Heart right ventricle (tissue), 16 donors: ENCODE measurements at regions not wholly inside any gene's neighbourhood (a gene's known extent, or its start where the extent isn't known, plus 50 kb on each side); places are given as distances from the start of the nearest gene placed in this dataset.

Experiments used
- ATAC-seq, 8 donors: fragments of 200-7000 bp; cut with Tn5 transposase; one replicate each; pipeline ENCODE4 v1.9.1; 2020; ENCODE audit warnings: mild to moderate bottlenecking in 8 of 8, moderate library complexity in 8 of 8, moderate number of reproducible peaks in 1 of 8
- DNase-seq, 2 donors: peaks; one replicate each; pipeline ENCODE4 v3.0.0-alpha.2; 2020
- H3K27ac ChIP-seq, 10 donors: fragments of 200-600 bp; sonication (generic) in 2 of 10; one replicate each; pipeline versions ENCODE4 v1.5.0 to v1.8.0; 2020 to 2022; ENCODE audit warnings: mild to moderate bottlenecking in 3 of 10
- H3K27me3 ChIP-seq, 7 donors: fragments of 200-600 bp; one replicate each; pipeline ENCODE4 v1.8.0; 2021 to 2022; ENCODE audit warnings: mild to moderate bottlenecking in 2 of 7
- H3K36me3 ChIP-seq, 9 donors: fragments of 200-600 bp; sonication (generic) in 1 of 9; one replicate each; pipeline versions ENCODE4 v1.5.0 to v1.8.0; 2020 to 2022; ENCODE audit warnings: mild to moderate bottlenecking in 2 of 9
- H3K4me1 ChIP-seq, 9 donors: fragments of 200-600 bp; sonication (generic) in 1 of 9; one replicate each; pipeline versions ENCODE4 v1.5.0 to v1.8.0; 2020 to 2022; ENCODE audit warnings: mild to moderate bottlenecking in 4 of 9
- H3K4me3 ChIP-seq, 10 donors: fragments of 200-600 bp; sonication (generic) in 2 of 10; one replicate each; pipeline versions ENCODE4 v1.5.0 to v1.8.0; 2020 to 2022; ENCODE audit warnings: mild to moderate bottlenecking in 7 of 10, moderate library complexity in 2 of 10
- H3K9me3 ChIP-seq, 11 donors: fragments of 200-600 bp in 10 of 11; sonication (generic) in 2 of 11; one replicate each; pipeline versions ENCODE4 v1.5.0 to v1.8.0; 2013 to 2022; ENCODE audit warnings: mild to moderate bottlenecking in 2 of 11, control low read depth in 1 of 11, moderate library complexity in 1 of 11
- WGBS, 2 donors: extraction: QIAGEN DNeasy Blood & Tissue Kit; methylation state at CpG; one replicate each; pipeline ENCODE4 v1.1.7; 2013; ENCODE audit warnings: inconsistent platforms in 1 of 2; 5-methylcytosine and 5-hydroxymethylcytosine counted together
- intact Hi-C, 10 donors: fragments of 100-400 bp; cut with DNase I; formaldehyde crosslinking; loops; one replicate each; pipeline versions ENCODE4 v1.11.1 to v1.14.2; 2022
- TF ChIP-seq, protein P1 (sequence below), 9 donors: fragments of 200-600 bp; sonication (generic) in 2 of 9; IDR thresholded peaks; one replicate each; pipeline versions ENCODE4 v1.5.0 to v1.8.0; 2021 to 2022; ENCODE audit warnings: antibody characterized with exemption in 9 of 9, mild to moderate bottlenecking in 5 of 9, moderate library complexity in 1 of 9
- donor health status: Arrhythmogenic right ventricular cardiomyopathy.
- donor health status: ischemic (EF 13 %, LVEDD 7.1; RV severe dilation, severe dysfunction).
- donor health status: healthy with polysubstance abuse.
- donor health status: DM: no; HTN: yes; CAD: no.
- donor health status: DM: no; HTN: no; CAD: no.
- donor health status: ischemic (EF 25% LVEDD 6.9; RV normal size, moderate dysfunction).
- donor health status: ischemic (EF 25% LVEDD 5.7; RV mildly dilated, moderate dysfunction).
- donor health status: healthy.
- donor health status: DM: yes; HTN: yes; CAD: no.
- donor health status: Ischemic cardiomyopathy.
- donor health status: ischemic (EF 35%, LVEDD 5.7; RV mildly dilated, moderate dysfunction).
- donor health status: nonischemic (EF 11% LVEDD 7.7; RV severe dilation, severe dysfunction).
- donor health status: DM: yes; HTN: yes; CAD: no.
- donor health status: PGD.
- donor health status: ischemic (EF 29% LVEDD 5.4; RV normal size, mild dysfunction).
- donor health status: nonischemic (EF 23%, LVEDD 6.1; RV moderate dilation, normal function).

DNA sequence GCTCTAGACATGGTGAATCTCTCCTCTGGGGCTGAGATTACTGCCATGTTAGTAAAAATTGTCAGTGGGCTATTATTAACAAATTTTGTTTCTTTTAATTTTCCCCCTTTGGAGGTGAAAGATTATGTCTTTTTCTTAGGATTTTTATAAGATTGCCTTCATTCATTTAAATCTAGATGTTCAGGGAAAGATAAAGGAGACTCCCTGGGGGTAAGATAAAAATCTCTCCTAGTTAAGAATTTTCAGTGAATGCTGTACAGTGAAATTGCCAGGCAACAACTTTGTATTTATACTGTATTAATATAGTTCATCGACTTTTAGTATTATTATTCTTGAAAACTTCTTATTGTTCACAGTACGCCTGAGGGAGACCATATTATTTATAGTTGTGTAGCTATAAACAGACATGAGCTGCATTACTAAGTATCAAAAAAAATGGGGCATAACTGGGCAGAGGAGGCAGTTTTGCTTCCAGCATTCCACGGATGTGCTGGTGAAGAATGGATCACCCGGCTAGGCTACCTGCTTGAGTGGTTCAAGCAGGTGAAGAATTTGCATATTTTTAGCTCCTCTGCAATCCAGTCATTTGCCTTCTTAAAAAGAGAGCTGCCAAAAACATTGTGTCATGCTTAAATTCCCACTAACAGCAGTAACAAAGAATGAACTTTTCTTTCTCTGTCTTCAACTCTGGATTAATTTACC is 552.1 kb downstream of the DNAJB9 start:
- Histone ChIP-seq H3K4me1 (no peaks in the 10 kb centered on the region), H3K27ac (no peak overlapping the region), H3K36me3 (no peaks in the 10 kb centered on the region), H3K4me3 (no peak overlapping the region), H3K27me3 (no peaks in the 10 kb centered on the region), H3K9me3 (no peaks in the 10 kb centered on the region)
- ATAC-seq (no peak), DNase-seq (no peak)
- intact Hi-C loops, result no loop called here
- 77% methylated on average over 4 of the region's 4 CpGs for WGBS, 2 donors
- TF ChIP-seq, protein P1, sequence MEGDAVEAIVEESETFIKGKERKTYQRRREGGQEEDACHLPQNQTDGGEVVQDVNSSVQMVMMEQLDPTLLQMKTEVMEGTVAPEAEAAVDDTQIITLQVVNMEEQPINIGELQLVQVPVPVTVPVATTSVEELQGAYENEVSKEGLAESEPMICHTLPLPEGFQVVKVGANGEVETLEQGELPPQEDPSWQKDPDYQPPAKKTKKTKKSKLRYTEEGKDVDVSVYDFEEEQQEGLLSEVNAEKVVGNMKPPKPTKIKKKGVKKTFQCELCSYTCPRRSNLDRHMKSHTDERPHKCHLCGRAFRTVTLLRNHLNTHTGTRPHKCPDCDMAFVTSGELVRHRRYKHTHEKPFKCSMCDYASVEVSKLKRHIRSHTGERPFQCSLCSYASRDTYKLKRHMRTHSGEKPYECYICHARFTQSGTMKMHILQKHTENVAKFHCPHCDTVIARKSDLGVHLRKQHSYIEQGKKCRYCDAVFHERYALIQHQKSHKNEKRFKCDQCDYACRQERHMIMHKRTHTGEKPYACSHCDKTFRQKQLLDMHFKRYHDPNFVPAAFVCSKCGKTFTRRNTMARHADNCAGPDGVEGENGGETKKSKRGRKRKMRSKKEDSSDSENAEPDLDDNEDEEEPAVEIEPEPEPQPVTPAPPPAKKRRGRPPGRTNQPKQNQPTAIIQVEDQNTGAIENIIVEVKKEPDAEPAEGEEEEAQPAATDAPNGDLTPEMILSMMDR (IDR thresholded peaks at IDR 0.05), result no peak

DNA sequence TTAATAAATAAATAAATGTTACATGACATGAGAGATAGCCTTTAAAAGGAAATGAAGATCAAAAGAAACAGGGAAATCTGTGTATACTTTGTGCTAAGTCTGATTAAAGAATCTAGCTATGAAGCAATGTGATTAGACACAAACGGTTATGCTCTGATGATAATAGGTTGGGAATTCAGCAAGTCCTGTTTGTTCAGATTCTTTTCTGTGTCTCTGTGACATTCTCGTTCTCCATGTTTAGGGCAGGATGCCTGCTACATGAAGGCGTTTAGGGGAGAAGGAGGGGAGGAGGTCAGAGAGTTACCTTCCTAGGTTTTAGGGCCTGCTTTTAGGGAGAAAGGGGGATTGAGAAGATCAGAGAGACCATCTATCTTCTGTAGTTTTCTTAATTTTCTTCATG is 555.3 kb downstream of the DNAJB9 start:
- WGBS, 2 donors, result 43 to 52% methylated on average over 3 of the region's 3 CpGs
- Histone ChIP-seq H3K4me1 (no peaks in the 10 kb centered on the region), H3K27ac (no peak overlapping the region), H3K9me3 (no peaks in the 10 kb centered on the region), H3K27me3 (no peaks in the 10 kb centered on the region), H3K36me3 (no peaks in the 10 kb centered on the region), H3K4me3 (no peak overlapping the region)
- TF ChIP-seq, protein P1 (IDR thresholded peaks at IDR 0.05), result no peak
- no peak for ATAC-seq
- intact Hi-C loops, result no loop called here
- DNase-seq, result no peak

DNA sequence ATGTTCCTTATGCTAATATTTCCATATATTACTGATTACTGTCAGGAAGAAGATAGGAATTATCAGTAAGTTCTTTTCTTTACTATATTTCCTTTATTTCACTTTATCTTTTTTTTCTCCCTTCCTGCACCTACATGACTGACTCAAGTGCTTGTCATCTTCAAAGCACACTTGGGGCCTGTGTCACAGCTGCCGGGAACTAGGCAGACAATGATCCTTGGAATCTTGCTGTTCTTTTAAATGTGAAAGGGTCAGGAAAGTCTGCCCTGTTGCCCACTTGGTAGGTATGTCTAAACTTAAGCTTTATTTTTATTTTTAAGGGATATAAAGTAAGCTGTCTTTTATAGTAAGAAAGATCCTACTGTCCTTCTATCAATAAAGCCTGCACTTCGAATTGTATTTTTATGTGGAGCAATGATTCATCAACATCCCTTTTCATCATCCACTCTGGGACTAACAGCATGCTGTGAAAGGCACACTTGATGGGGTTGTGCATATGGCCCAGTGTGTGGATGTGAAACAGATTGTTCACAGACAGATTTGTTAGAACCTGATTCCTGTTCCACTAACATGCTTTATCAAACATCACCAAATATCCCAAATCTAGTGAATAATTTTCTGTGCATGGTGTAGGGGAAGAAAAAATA is 556.9 kb downstream of the DNAJB9 start:
- H3K4me1 ChIP-seq, result no peaks in the 10 kb centered on the region
- H3K27me3 ChIP-seq, result no peaks in the 10 kb centered on the region
- TF ChIP-seq, protein P1 (IDR thresholded peaks at IDR 0.05), result no peak
- ATAC-seq (no peak), DNase-seq (no peak)
- 37 to 44% methylated on average over 2 of the region's 2 CpGs for WGBS, 2 donors
- intact Hi-C loops, result no loop called here
- no peaks in the 10 kb centered on the region for H3K9me3 ChIP-seq
- H3K4me3 ChIP-seq, result no peak overlapping the region
- H3K27ac ChIP-seq, result no peak overlapping the region
- H3K36me3 ChIP-seq, result no peaks in the 10 kb centered on the region

DNA sequence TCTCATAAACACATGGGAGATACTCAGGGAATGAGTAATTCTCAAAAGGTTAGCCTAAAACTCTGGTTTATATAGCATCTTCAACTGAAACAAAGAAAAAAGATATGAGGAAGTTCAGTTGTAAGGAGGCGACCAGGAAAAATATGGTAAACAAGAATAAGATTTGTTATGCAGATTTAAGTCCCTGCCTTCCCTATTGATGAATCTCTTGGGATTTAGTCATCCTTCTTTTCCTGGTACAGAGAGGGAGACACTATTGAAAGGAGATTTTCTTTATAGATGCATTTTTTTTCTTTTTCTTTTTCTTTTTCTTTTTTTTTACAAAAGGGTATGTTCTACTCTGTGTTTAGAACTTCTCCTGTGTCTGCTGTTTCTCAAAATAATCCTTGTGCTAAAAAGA is 557.5 kb downstream of the DNAJB9 start:
- H3K36me3 ChIP-seq, result no peaks in the 10 kb centered on the region
- DNase-seq (no peak), ATAC-seq (no peak)
- 53 to 76% methylated on average over 1 of the region's 1 CpG for WGBS, 2 donors
- no peaks in the 10 kb centered on the region for H3K4me1 ChIP-seq
- H3K27ac ChIP-seq, result no peak overlapping the region
- TF ChIP-seq, protein P1 (IDR thresholded peaks at IDR 0.05), result no peak
- peaks cover 0 to 4% (median 0%) of the 10 kb centered on the region in 11 donors for H3K9me3 ChIP-seq
- H3K4me3 ChIP-seq, result no peak overlapping the region
- H3K27me3 ChIP-seq, result no peaks in the 10 kb centered on the region
- intact Hi-C loops, result no loop called here
